Eye (tissue), 1 donor: ENCODE measurements at regions not wholly inside any gene's neighbourhood (a gene's known extent, or its start where the extent isn't known, plus 50 kb on each side); places are given as distances from the start of the nearest gene placed in this dataset.
"Not testable (repeated sequence)": the region's sequence is repeated elsewhere in the genome, so short reads cannot be mapped to it uniquely, and the experiment has no call there.

ENCODE experiments used
- DNase-seq: peaks from one replicate; pipeline ENCODE4 v3.0.0-alpha.2; 2015

DNA sequence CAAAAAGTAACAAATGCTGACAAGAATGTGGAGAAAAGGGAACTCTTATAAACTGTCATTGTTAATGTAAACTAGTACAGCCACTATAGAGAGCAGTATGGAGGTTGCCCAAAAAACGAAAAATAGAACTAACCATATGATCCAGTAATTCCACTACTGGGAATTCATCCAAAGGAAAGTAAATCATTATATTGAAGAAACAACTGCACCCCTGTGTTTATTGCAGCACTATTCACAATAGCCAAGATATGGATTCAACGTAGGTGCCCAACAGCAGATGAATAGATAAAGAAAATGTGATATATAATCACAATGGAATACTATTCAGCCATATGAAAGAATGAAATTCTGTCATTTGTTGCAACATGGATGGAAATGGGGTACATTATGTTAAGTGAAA is 188.0 kb upstream of the E2F7 start:
- DNase-seq: no peak

GRCh38 chr12:77251799-77252198 is 186.4 kb upstream of the E2F7 start:
- no peak for DNase-seq

DNA sequence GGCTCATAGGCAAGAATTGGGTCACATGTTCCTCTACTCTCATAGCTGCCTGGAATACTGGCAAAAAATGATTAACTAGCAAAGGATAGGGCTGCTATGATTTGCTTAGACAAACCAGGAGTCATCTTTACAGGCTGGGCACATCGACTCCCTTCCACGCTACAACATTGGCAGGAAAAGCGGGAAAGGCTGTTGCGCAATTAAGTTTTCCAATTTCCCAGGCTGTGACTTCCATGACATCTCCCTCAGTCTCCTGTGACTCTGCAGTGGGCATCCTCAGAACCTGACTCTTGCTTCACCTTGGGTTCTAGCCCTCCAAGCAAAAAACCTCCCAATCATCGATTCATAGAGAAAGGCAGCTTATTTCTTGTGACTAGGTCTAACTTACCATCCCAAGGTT is 184.5 kb upstream of the E2F7 start:
- no peak for DNase-seq

DNA sequence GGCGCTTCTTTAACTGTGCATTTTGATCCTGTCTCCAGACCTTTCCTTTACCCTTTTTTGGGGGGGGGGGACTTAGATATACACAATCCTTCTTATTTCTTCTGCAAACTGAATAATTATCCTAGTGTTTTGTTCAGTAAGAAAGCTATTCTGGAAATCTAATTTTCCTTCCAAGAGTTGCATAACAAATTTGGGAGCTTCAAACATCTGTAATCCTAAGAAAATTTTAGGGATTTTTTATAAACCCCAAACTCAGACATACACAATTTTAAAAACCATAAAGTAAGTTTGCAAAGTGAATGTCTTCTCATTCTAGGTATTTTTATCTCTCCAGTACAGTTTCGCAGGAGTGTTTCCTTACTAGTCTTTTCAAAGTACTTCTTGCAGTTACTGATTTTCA is 182.7 kb upstream of the E2F7 start:
- DNase-seq: no peak

GRCh38 chr12:77247542-77247941 is 182.2 kb upstream of the E2F7 start:
- DNase-seq: no peak

GRCh38 chr12:77243345-77243744 is 178.0 kb upstream of the E2F7 start:
- DNase-seq: no peak

GRCh38 chr12:77239617-77240016 is 174.2 kb upstream of the E2F7 start:
- no peak for DNase-seq

DNA sequence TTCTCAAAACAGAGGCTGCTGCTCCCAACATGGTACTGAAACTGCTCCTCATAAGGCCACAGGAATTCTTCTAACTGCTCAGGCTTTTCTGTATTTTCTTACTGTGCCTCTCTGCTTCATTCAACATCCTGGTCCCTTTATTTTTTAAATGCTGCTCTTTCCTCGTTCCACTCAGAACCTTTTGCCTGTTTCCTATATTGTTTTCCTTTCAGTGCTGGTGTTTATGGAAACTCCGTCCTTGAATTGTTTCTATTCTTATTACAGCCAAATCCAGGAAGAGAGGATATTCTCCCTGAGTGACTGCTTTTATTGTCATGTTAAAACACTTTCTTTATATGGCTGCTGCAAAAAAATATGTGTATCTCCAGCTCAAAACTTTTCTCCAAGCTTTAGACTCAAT is 173.0 kb upstream of the E2F7 start:
- no peak for DNase-seq

DNA sequence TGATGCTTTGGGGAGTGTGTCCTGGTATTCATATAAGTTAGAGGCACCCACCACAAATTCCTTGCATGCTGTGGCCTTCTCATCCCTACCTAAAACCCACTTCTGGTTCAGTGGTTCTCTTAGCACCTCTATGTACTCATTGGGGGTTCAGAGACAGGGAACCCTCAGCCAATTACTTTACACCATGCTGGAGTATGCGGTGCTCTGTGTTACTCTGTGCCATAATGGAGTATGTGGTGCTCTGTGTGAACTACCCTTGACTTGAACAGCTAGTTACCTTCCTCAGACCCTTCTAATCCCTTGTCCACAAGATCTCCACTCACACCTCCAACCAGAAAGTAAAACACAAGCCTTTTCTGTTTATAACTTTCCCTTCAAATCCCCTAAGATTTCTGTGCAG is 172.5 kb upstream of the E2F7 start:
- DNase-seq: no peak

DNA sequence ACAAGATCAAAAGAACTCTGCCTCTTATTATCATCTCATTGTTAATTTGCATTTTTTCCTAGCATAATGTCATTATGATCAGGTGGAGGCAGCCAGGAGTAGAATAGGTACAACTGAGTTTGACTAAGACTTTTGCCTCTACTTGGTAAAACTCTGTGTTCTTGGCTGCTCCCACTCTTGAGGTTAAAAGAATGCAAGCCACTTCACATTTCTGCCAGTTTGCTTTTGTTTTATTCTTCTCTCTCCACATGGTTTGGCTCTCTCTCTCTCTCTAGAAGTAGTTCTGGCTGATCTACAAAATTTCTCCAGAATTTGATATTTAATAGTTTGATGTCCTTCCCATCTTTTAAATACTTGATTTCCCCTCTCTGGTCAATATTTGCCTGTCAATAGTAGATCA is 170.7 kb upstream of the E2F7 start:
- DNase-seq: no peak

DNA sequence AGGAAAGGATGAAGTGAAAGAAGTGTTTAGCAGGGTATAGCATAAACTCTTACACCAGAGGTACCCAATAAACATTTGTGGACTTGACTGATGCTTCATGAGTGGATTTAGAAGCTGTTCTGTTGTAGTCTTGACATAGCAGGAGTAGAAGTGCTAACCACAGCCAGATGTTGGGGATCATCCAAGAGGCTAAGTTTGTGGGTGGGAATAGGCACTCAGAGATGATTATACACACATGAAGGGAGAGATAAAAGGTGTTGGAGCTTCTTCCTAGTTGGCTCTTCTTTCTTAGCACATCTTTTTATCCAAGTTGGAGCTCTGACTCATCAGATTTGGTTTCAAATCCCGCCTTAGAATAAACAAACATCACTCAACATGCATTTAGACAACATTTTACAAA is 166.7 kb upstream of the E2F7 start:
- DNase-seq: peak; percentile 58

DNA sequence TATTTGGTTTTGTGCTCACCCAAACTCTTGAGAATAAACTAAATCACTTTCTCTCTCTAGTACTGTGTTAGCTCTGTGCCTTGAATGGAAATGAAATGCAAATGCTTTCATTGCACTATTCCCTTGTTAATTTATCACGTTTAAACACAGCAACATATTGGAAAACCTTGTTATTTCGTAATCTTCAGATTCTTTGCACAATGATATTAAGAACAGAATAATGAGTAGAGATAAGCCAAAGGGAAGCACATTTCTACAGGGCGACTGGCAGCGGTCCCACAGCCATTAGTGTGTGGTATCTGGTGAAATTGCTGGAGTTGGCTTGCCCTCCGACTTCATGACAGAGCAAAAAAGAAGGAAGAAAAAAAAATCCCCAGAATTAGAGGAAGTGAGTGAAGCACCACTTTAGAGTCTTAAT is 166.1 kb upstream of the E2F7 start:
- peak; percentile 37 for DNase-seq

- DNase-seq: peak; percentile 84
Observed at GRCh38 chr12:77229640-77230442, 164.5 kb upstream of the E2F7 start.

GRCh38 chr12:77228376-77228775 is 163.0 kb upstream of the E2F7 start:
- DNase-seq: no peak

DNA sequence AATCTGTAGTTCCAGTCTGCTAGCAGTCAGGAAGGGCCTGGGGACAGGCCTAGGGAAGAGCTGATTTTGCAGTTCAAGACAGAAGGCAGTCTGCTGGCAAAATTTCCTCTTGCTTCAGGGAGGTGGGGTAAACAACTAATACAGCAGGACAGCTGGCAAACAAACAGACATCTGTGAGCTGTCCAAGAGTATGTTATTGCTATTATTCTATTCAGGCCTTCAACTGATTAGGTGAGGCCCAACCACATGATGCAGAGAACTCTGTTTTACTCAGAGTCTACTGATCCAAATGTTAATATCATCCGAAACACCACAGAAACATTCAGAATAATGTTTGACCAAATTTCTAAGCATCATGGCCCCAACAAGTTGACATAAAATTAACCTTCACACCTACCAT is 161.0 kb upstream of the E2F7 start:
- DNase-seq: no peak

- no peak for DNase-seq
Observed at GRCh38 chr12:77225373-77225772, 160.0 kb upstream of the E2F7 start.

GRCh38 chr12:77224346-77224745 is 159.0 kb upstream of the E2F7 start:
- DNase-seq: no peak

- DNase-seq: no peak
Observed at GRCh38 chr12:77222336-77222735, 157.0 kb upstream of the E2F7 start.

DNA sequence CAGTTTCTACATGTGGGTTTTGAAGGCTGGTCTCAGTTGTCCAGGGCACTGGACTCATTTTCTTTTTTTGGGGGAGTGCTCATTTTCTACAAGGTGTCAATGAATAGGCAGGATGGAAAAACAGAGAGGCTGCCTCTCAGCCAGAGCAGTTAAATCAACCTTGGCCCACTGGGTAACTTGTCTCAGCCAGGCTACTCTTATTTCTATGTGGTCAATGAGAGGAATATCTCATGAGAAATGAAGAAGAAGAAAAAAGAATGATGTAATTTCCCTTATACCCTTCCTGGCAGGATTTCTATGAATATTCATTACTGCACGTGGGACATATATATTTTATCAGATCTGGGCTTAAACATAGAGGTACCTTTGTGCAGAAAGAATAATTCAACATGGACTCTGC is 155.2 kb upstream of the E2F7 start:
- no peak for DNase-seq

DNA sequence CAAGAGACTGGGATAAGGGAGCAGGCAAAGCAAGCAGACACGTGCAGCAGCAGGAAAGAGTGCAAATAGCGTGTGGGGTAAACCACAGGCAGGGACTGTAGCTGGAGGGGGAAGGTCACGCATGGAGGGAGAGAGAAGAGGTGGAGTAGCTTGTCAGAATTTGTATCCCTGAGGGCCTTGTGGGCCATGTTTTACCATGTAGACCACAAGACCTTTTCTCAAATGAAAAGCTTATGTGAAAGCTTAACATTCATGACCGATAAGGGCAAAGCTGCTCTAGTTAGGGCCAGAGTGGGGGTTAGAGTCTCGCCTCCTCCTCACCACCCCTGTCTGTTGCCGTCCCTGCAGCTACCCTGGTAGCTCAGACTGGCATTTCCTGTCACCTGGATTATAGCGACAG is 152.9 kb upstream of the E2F7 start:
- DNase-seq: no peak

DNA sequence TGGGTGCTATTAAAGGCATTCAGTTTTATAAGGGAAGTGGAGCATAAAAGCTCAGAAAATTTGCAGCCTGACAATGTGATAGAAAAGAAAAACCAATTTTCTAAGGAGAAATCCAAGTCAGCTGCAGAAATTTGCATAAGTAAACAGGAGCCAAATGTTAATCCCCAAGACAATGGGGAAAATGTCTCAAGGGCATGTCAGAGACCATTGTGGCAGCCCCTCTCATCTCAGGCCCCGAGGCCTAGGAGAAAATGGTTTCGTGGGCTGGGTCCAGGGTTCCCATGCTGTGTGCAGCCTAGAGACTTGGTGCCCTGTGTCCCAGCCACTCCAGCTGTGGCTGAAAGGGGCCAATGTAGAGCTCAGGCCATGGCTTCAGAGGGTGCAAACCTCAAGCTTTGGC is 150.8 kb upstream of the E2F7 start:
- DNase-seq: not testable (repeated sequence)

- DNase-seq: no peak
Observed at GRCh38 chr12:77214136-77214535, 148.8 kb upstream of the E2F7 start.

GRCh38 chr12:77213319-77213718 is 147.9 kb upstream of the E2F7 start:
- peak; percentile 30 for DNase-seq

DNA sequence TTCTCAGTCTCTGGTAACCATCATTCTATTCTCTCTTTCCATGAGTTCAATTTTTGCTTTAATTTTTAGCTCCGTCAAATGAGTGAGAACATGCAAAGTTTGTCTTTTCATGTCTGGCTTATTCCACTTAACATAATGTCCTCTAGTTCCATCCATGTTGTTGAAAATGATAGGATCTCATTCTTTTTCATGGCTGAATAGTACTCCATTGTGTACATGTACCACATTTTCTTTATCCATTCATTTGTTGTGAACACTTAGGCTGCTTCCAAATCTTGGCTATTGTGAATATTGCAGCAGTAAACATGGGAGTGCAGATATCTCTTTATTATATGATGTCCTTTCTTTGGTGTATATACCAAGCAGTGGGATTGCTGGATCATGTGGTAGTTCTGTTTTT is 145.4 kb upstream of the E2F7 start:
- DNase-seq: no peak

- DNase-seq: no peak
Observed at GRCh38 chr12:77204083-77204482, 138.7 kb upstream of the E2F7 start.
